ENCODE measurements at regions not wholly inside any gene's neighbourhood (a gene's known extent, or its start where the extent isn't known, plus 50 kb on each side); places are given as distances from the start of the nearest gene placed in this dataset.
A peak's percentile ranks its signal among the peaks of the same experiment; 100 is the strongest.

- TF ChIP-seq POLR2AphosphoS5 (IDR thresholded peaks at IDR 0.05; ENCODE audit: low read depth, low read length) (no peak), REST (IDR thresholded peaks at IDR 0.05; ENCODE audit: insufficient read depth in 1 of 2, low read depth in 2 of 2, low read length in 2 of 2) (no peak), FOXP2 (optimal IDR thresholded peaks at IDR 0.05; ENCODE audit: borderline replicate concordance, extremely low read depth, extremely low read length, insufficient read depth) (no peak), SIN3A (IDR thresholded peaks at IDR 0.05; ENCODE audit: borderline replicate concordance, insufficient read depth, low read length) (no peak), TAF1 (IDR thresholded peaks at IDR 0.05; ENCODE audit: borderline replicate concordance, insufficient read depth, low read length) (no peak)
Measured at GRCh38 chr7:18305866-18306265, 189.7 kb upstream of the HDAC9 start.

GRCh38 chr7:18306696-18307095 lies 188.9 kb upstream of the HDAC9 start:
- TF ChIP-seq FOXP2 (optimal IDR thresholded peaks at IDR 0.05; ENCODE audit: borderline replicate concordance, extremely low read depth, extremely low read length, insufficient read depth), result no peak
- no peak for TF ChIP-seq POLR2AphosphoS5 (IDR thresholded peaks at IDR 0.05; ENCODE audit: low read depth, low read length)
- no peak for TF ChIP-seq SIN3A (IDR thresholded peaks at IDR 0.05; ENCODE audit: borderline replicate concordance, insufficient read depth, low read length)
- TF ChIP-seq REST (IDR thresholded peaks at IDR 0.05; ENCODE audit: insufficient read depth in 1 of 2, low read depth in 2 of 2, low read length in 2 of 2), result no peak
- no peak for TF ChIP-seq TAF1 (IDR thresholded peaks at IDR 0.05; ENCODE audit: borderline replicate concordance, insufficient read depth, low read length)

GRCh38 chr7:18308938-18309337 lies 186.6 kb upstream of the HDAC9 start:
- no peak for TF ChIP-seq REST (IDR thresholded peaks at IDR 0.05; ENCODE audit: insufficient read depth in 1 of 2, low read depth in 2 of 2, low read length in 2 of 2)
- TF ChIP-seq FOXP2 (optimal IDR thresholded peaks at IDR 0.05; ENCODE audit: borderline replicate concordance, extremely low read depth, extremely low read length, insufficient read depth), result no peak
- no peak for TF ChIP-seq POLR2AphosphoS5 (IDR thresholded peaks at IDR 0.05; ENCODE audit: low read depth, low read length)
- no peak for TF ChIP-seq SIN3A (IDR thresholded peaks at IDR 0.05; ENCODE audit: borderline replicate concordance, insufficient read depth, low read length)
- TF ChIP-seq TAF1 (IDR thresholded peaks at IDR 0.05; ENCODE audit: borderline replicate concordance, insufficient read depth, low read length), result no peak

DNA sequence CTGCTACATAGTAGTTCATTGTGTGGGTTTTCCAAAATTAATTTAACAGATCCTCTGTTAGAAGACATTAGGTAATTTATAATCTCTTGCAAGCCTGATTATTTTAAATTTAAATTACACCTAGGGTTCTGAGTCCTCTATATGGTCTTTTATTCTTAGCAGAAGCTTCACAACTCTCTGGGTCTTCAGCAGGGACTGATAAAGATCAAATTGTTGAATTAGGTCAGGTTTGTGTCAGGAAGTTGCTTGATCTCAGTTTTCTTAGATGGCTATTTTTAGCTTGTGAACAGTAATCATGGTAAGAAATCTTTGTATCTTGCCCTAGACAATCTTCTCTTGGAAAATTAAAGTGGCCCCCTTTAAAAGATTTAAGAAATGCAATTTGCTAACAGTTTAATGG lies 183.1 kb upstream of the HDAC9 start:
- TF ChIP-seq REST (IDR thresholded peaks at IDR 0.05; ENCODE audit: insufficient read depth in 1 of 2, low read depth in 2 of 2, low read length in 2 of 2), result no peak
- TF ChIP-seq SIN3A (IDR thresholded peaks at IDR 0.05; ENCODE audit: borderline replicate concordance, insufficient read depth, low read length), result no peak
- TF ChIP-seq POLR2AphosphoS5 (IDR thresholded peaks at IDR 0.05; ENCODE audit: low read depth, low read length), result no peak

- no peak for TF ChIP-seq POLR2AphosphoS5 (IDR thresholded peaks at IDR 0.05; ENCODE audit: low read depth, low read length)
- TF ChIP-seq FOXP2 (optimal IDR thresholded peaks at IDR 0.05; ENCODE audit: borderline replicate concordance, extremely low read depth, extremely low read length, insufficient read depth), result no peak
- no peak for TF ChIP-seq SIN3A (IDR thresholded peaks at IDR 0.05; ENCODE audit: borderline replicate concordance, insufficient read depth, low read length)
- no peak for TF ChIP-seq TAF1 (IDR thresholded peaks at IDR 0.05; ENCODE audit: borderline replicate concordance, insufficient read depth, low read length)
- TF ChIP-seq REST (IDR thresholded peaks at IDR 0.05; ENCODE audit: insufficient read depth in 1 of 2, low read depth in 2 of 2, low read length in 2 of 2), result peak; percentile 61 to 88; a peak in 3 of 4 replicates
Measured at GRCh38 chr7:18313965-18314364, 181.6 kb upstream of the HDAC9 start.

Measured in PFSK-1 (cell line).